ENCODE measurements at regions not wholly inside any gene's neighbourhood (a gene's known extent, or its start where the extent isn't known, plus 50 kb on each side); places are given as distances from the start of the nearest gene placed in this dataset.

- no peaks in the 10 kb centered on the region for H3K79me2 ChIP-seq (ENCODE audit: low read length)
- TF ChIP-seq EZH2phosphoT487 (IDR thresholded peaks at IDR 0.05; ENCODE audit: low read depth) (no peak), CTCF (IDR thresholded peaks at IDR 0.05; ENCODE audit: low read depth, low read length) (no peak)
- H3K9ac ChIP-seq (ENCODE audit: low read length) = no peak overlapping the region
- no peaks in the 10 kb centered on the region for H3K9me3 ChIP-seq (ENCODE audit: insufficient read depth, low read length)
- H3K36me3 ChIP-seq (replicated peaks; ENCODE audit: low read depth, low read length) = no peaks in the 10 kb centered on the region
- no peak overlapping the region for H3K4me2 ChIP-seq (ENCODE audit: low read length)
- no peak overlapping the region for H2AFZ ChIP-seq (ENCODE audit: low read depth, low read length)
- H3K4me1 ChIP-seq (ENCODE audit: low read length) = no peaks in the 10 kb centered on the region
- no peaks in the 10 kb centered on the region for H4K20me1 ChIP-seq (ENCODE audit: insufficient read depth, low read length)
- no peaks in the 10 kb centered on the region for H3K27me3 ChIP-seq (ENCODE audit: low read depth, low read length)
- H3K27ac ChIP-seq (ENCODE audit: low read length) = no peak overlapping the region
- no peak overlapping the region for H3K4me3 ChIP-seq (ENCODE audit: low read length)
Measured at GRCh38 chr3:106397006-106397405, 528.2 kb upstream of the CBLB start.

GRCh38 chr3:106398891-106399600 is 530.2 kb upstream of the CBLB start:
- H3K4me2 ChIP-seq (ENCODE audit: low read length) = no peak overlapping the region
- no peaks in the 10 kb centered on the region for H3K9me3 ChIP-seq (ENCODE audit: insufficient read depth, low read length)
- H3K27ac ChIP-seq (ENCODE audit: low read length) = no peak overlapping the region
- H2AFZ ChIP-seq (ENCODE audit: low read depth, low read length) = no peak overlapping the region
- H3K79me2 ChIP-seq (ENCODE audit: low read length) = no peaks in the 10 kb centered on the region
- H3K4me1 ChIP-seq (ENCODE audit: low read length) = no peaks in the 10 kb centered on the region
- TF ChIP-seq CTCF (IDR thresholded peaks at IDR 0.05; ENCODE audit: low read depth, low read length) = no peak
- no peak for TF ChIP-seq EZH2phosphoT487 (IDR thresholded peaks at IDR 0.05; ENCODE audit: low read depth)
- H4K20me1 ChIP-seq (ENCODE audit: insufficient read depth, low read length) = no peaks in the 10 kb centered on the region
- H3K4me3 ChIP-seq (ENCODE audit: low read length) = no peak overlapping the region
- no peak overlapping the region for H3K9ac ChIP-seq (ENCODE audit: low read length)
- H3K27me3 ChIP-seq (ENCODE audit: low read depth, low read length) = no peaks in the 10 kb centered on the region
- no peaks in the 10 kb centered on the region for H3K36me3 ChIP-seq (replicated peaks; ENCODE audit: low read depth, low read length)

- Histone ChIP-seq H3K9me3 (ENCODE audit: insufficient read depth, low read length) (no peaks in the 10 kb centered on the region), H3K4me3 (ENCODE audit: low read length) (no peak overlapping the region), H3K27ac (ENCODE audit: low read length) (no peak overlapping the region), H2AFZ (ENCODE audit: low read depth, low read length) (no peak overlapping the region), H3K4me1 (ENCODE audit: low read length) (no peaks in the 10 kb centered on the region), H3K36me3 (replicated peaks; ENCODE audit: low read depth, low read length) (no peaks in the 10 kb centered on the region), H3K27me3 (ENCODE audit: low read depth, low read length) (no peaks in the 10 kb centered on the region), H3K9ac (ENCODE audit: low read length) (no peak overlapping the region), H3K79me2 (ENCODE audit: low read length) (no peaks in the 10 kb centered on the region), H4K20me1 (ENCODE audit: insufficient read depth, low read length) (no peaks in the 10 kb centered on the region), H3K4me2 (ENCODE audit: low read length) (no peak overlapping the region)
- TF ChIP-seq EZH2phosphoT487 (IDR thresholded peaks at IDR 0.05; ENCODE audit: low read depth) = no peak
- no peak for TF ChIP-seq CTCF (IDR thresholded peaks at IDR 0.05; ENCODE audit: low read depth, low read length)
Measured at GRCh38 chr3:106399761-106400160, 530.9 kb upstream of the CBLB start.

GRCh38 chr3:106401666-106402490 is 533.1 kb upstream of the CBLB start:
- H3K27me3 ChIP-seq (ENCODE audit: low read depth, low read length) = no peaks in the 10 kb centered on the region
- no peaks in the 10 kb centered on the region for H3K4me1 ChIP-seq (ENCODE audit: low read length)
- H2AFZ ChIP-seq (ENCODE audit: low read depth, low read length) = no peak overlapping the region
- no peaks in the 10 kb centered on the region for H4K20me1 ChIP-seq (ENCODE audit: insufficient read depth, low read length)
- no peaks in the 10 kb centered on the region for H3K36me3 ChIP-seq (replicated peaks; ENCODE audit: low read depth, low read length)
- no peaks in the 10 kb centered on the region for H3K9me3 ChIP-seq (ENCODE audit: insufficient read depth, low read length)
- H3K27ac ChIP-seq (ENCODE audit: low read length) = no peak overlapping the region
- H3K4me3 ChIP-seq (ENCODE audit: low read length) = no peak overlapping the region
- no peak for TF ChIP-seq CTCF (IDR thresholded peaks at IDR 0.05; ENCODE audit: low read depth, low read length)
- no peak for TF ChIP-seq EZH2phosphoT487 (IDR thresholded peaks at IDR 0.05; ENCODE audit: low read depth)
- no peaks in the 10 kb centered on the region for H3K79me2 ChIP-seq (ENCODE audit: low read length)
- no peak overlapping the region for H3K4me2 ChIP-seq (ENCODE audit: low read length)
- H3K9ac ChIP-seq (ENCODE audit: low read length) = no peak overlapping the region
